Retina (tissue), 1 donor: ENCODE measurements at regions not wholly inside any gene's neighbourhood (a gene's known extent, or its start where the extent isn't known, plus 50 kb on each side); places are given as distances from the start of the nearest gene placed in this dataset.

Experiments used
- DNase-seq: peaks from one replicate; pipeline ENCODE4 v3.0.0-alpha.2; 2016

DNA sequence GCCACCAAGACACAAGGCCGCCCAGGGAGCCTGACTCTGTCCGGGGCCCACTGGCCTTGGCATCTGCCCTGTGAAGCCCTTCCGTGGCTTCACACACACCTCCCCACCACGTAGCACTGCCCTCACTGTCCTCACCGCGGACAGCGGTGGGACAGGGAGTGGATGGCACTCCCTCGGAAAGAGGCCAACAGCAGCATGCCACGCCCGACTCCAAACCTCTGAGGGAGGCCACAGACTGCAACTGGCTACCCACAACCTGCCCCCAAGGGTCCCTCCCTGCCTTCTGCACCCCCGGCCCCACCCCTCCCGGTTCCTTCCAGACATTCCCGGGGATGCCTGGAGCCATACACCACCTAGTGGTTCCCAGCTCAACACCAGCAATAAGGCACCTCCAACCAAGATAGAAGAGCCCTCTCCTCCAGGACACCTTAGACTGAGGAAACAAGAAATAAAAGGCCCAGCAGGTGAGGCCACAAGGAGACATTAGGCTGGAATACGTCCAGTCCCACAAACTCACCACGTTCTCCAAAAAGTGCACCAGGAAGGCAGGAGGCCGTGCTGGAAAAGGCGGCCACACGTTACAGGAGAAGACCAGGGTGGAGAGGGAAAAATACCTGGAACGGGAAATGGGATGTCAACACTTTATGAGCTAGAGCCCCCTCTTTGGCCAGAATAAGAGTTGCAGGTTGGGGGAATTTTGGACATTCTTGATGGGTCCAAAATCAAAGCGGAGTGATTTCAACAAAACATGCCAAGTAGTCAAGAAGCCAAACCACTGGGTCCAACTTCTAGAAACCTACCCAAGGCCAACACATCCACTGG is 310.0 kb downstream of the SOX9 start:
- no peak for DNase-seq

DNA sequence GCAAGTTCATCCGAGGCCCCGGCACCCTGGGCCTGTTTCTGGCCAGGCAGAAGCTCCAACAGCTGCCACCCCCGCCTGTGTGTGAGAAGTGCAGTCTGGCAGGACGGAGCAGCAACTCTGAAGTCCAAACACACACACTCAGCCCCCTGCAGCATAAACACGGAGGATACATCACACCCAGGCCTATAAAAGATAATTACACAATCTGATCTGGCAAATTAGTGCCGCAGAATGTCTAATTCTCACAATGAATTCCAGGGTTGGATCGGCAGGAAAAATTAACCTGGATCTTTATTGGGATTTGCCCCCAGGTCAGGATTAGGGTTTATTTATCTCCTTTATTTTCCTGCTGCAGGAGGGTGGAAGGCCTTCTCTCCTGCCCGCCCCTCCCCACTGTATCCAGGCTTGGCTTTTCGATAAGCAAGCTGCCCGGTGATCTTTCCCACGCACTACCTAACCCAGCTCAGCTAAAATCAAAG is 311.4 kb downstream of the SOX9 start:
- peak; percentile 33 for DNase-seq

DNA sequence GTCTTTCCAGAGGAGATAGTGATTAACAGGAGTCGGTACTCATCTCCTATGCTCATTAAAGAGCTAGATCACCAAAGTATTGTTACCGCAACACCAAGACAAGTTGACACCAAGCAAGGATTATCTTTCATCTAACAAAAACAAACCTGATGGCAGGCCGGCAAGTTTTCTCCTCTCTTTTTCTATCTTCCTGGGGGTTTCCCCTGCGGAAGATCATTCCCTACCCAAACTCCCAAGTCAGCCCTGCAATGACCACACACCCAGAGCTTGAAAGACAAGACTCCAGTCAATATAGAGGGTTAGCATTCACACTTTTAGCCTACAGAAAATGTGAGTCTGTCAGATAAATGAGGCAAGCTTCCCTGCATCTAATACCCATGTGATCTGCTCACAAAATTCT is 312.1 kb downstream of the SOX9 start:
- no peak for DNase-seq

DNA sequence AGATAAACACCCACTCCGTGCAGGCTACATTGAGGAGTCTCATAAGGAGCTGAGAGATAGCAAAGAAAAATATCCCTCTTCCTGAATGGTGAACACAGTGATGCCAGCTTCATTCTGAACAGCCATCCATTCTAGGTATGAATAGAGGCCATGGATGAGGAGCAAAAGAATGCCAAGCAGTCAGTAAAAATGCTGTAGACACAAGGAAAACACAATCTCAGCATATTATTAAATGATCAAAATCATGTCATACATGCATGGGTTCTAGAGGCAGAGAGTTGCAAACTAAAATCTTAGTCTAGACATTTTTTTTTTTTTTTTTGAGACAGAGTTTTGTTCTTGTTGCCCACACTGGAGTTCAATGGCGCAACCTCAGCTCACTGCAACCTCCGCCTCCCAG is 313.0 kb downstream of the SOX9 start:
- no peak for DNase-seq

DNA sequence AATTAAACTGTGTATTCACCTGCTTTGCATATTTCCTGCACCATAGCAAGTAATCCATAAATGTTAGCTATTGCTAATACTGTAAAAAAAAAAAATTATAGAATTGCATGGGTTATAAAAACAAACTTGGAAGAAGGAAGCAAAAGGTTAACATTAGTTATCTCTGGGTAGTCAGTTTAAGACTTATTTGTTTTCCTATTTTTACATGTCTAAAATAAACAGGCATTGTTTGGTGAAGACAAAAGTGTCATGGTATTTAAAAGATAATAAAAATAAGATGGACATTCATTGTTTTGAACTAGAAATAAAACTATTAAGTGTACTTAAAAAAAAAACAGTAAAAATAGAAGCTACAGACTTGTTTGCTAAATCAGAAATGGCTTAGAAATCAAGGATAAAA is 313.8 kb downstream of the SOX9 start:
- no peak for DNase-seq

DNA sequence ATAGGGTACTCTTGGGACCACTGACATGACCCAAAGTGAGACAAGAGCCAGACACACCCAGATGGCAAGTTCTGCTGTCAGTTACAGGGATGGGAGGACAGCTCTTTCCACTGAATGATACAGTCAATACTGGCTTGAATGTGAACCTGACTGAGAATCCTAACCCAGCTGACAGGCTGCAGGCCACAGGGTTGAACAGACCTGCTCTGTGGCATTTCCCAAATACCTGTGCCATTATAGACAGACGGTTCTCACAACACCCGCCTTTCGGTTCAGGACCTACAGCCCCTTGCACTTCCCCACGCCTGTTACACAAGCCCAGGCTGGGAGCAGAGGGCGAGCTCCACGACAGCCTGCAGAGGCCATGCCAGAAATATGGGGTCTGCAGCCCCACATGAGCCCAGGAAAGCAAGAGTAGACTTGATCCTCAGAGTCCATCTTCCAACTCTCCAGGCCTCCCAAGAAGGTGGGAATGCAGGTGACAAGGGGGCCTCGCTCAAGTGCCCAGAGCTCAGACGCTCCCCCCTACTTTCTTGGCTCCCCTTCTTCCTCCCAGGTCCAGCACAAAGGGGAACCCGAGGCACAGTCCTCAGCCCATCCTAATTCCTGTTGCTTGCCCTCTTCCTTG is 314.3 kb downstream of the SOX9 start:
- DNase-seq: no peak

DNA sequence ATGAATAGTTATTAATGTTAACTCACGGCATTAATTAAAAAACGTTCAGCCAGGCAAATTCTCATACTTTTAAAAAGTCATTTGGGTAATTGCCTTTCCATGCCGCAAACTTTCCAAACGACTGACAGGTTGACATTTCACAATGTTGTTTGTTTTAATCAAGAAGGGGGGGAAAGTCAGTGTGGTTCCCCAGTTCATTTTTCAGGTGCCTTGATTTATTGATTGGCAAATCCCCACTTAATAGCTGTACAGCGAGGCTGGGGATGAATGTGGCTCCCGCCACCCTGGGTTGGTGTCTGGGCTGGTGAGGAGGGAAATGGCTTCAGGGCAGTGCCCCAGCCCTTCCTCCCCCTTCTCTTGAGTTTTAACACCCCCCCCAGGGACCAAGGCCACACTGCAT is 318.0 kb downstream of the SOX9 start:
- no peak for DNase-seq

DNA sequence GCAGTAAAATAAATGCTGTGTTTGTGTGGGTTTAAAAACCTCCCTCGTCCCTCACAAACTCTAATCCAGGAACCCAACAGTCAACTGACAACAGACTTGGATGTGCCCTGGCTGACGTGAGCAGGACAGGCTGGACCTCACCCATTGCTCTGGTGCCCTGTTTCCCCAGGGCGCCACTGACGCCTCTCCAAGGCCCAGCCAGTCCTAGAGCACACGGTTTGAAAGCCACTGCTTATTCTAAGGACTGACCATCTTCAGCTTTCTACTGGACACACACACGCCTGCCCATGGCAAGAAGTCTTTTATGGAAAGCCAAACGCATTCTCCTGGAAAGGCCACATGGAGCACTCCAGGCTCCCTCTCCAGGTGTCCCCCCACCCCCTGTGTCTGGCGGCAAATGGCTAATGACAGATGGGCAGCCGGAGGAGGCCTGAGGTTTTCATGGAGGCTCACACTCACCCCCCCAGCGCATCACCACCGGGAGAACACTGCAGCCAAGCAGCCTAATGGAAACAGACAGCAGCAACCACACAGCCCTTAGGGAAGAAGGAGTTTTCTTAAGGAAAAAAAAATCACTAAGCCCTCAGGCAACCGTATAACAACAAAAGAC is 319.2 kb downstream of the SOX9 start:
- DNase-seq: peak; percentile 75

DNA sequence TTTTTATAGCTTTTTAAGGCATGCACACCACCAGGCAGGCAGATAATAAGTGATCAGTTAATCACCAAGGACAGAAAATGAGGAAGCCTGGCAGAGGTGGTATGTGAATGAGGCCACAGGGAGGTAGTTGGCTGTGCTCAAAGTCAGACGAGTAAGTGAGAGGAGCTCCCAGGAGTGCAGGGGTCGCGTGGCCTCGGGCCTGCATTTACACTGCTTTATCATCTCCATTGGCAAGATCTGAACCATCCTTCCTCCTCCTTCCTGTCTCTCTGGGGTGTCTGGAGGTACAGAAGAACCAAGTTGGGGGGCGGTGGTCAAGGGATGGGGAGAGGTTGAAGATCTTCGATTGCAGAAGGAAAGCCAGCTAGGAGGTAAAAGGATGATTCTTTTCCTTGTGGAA is 320.1 kb downstream of the SOX9 start:
- DNase-seq: no peak

DNA sequence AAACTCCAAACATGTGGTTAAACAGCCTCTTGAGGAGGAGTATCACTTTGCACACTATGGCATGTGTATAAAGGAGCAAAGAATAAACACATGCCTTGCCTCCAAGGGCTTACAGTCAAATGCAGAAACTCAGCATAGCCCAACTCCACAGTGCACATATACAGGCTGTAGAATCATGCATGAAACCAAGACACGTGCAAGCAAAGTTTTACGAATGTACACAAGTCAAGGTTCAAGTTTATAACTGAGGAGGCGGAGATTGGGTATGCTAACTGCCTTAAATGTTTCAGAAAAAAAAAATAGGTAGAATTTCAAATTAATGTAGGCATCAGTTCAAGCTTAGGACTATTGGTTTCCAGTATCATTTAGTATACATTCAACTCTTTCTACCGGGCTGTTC is 321.1 kb downstream of the SOX9 start:
- DNase-seq: no peak

DNA sequence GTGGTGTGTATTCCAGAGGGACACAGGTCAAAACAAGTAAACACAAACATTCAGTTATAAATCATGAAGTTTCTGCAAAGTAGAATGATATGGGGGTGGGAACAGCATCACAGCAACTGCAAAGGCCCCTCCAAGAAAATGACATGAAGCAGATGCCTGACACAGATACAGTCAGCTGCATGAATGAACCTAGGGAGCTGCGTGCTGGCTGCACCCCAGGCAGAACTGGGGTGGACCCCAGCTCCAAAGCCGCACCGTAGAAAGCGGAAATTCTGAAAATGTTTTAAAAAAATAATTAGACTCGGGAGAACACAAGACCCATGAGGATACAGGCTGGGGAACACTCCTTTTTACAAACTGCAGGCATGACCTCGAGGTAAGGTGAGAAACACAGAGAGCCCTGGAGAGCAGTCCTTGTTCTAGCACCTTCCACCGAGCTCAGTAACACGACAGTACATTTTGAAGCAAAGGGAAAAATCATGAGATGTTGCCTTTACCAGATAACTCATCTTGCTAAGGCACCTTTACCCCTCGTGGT is 323.8 kb downstream of the SOX9 start:
- DNase-seq: no peak

DNA sequence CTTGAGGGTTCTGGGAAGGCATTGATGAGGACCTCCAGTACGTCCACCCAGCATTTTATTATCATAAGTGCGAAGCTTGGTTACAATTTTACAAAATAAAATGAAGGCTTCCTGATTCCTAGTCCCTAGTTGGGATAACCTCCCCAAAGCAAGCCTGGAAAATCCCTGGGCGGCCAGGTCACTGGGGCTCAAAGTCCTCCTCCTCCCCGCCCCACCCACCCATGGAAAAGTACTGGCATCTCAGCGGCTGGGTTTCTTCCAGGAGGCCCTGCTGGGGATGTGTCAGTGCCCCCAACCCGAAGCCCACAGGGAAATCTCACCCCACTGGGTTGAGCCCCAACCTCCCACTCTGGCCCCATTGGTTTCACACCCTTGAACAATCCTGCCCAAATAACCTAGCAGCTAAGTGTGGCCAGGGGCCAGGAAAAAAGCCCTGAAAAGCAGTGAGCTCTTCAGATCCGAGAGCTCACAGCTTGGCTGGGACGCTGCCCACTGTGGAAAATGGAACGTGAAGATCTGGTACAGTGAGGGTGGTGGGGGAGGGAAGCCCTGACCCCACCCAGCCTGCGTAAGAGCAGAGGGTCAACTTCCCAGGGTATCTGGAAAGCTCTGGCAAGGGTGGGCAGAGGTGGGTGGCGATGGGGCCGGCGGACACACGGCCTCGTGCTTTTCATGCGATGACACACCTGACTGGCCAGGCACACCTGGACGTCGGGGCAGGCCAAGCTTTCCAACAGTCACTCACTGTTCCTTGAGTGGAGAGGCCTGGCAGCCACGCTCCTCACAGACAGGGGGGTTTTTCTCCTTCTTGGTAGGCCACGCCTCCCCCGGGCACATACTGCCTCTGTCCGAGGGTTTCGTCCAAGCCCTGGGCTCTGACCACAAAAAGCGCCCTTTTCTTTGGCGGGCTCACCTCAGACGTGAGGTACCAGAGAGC is 324.5 kb downstream of the SOX9 start:
- DNase-seq: no peak

DNA sequence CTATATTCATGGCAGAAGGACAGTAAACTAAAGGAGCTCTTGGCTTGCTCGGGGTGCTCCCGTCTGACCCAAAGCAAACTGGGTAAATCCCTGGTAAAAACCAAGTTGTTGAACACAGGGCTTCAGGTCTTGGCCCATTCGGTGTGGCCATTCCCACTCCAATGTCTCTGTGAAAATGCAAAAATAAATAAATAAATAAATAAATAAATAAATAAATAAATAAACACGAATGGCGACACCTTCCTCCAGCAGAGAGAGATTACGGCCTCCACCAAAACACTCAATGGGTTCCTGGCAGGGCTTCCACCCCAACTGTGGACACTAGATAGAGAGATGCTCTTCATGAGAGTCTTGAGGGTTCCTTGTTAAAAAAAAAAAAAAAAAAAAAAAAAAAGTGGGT is 325.3 kb downstream of the SOX9 start:
- DNase-seq: no peak

DNA sequence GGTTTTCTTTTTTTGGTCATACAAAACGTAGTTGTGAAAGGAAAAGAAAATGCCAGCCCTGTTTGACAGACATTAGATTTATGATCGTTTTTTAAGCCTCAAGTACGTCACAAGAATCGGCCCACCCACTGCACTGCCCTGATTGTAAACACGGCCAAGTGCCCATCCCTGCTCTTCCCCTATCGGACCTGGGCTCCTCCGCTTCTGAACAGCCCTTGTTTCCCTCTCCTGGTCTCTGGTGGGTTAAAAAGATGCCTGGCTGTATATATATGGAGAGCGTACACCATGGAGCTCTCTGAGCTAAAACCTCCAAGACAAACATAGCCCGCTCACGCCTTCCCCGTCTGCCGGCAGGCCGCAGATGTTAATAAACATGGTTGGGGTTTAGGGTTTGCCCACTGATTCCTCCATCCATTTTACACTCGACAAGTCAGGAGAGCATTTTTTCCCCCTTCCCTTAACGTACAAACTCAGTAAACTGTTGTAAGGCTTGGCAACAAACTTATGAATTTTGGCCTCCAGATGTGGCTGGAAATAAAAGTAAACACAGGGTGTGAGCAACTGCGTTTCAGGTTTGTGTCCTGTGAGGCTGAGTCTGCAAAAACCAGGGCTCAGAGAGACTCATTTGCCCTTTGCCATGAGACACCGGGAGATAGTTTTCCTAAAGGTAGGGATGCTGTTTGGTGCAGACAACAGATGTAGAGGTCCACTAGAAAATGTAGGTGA is 325.9 kb downstream of the SOX9 start:
- no peak for DNase-seq

DNA sequence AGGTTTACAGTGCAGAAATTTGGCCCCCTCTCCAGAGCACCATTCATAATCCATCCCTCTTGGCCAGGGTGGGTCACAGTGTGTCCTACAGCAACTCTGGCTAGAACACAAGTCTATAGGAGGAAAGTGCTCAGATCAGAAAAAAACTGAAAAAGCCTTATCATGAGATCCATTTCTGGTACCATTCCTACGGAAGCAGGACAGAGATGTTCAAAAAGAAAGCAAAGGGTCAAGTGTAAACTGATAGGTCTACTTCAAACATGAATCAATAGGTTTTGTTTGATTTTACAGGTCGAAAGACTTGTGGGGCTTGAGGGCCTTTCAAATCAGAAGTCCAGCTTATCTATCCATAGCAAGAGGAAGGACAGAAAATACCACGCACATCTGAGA is 326.4 kb downstream of the SOX9 start:
- no peak for DNase-seq

DNA sequence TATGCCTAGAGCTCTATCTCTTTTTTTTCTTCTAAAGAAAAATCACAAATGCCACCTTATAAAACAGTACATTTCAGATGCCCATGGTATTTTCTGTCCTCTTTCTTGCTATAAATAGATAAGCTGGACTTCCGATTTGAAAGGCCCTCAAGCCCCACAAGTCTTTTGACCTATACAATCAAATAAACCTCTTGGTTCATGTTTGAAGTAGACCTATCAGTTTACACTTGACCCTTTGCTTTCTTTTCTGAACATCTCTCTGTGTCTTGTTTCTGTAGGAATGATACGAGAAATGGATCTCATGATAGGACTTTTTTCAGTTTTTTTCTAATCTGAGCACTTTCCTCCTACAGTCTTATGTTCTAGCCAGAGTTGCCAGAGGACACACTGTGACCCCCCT is 327.2 kb downstream of the SOX9 start:
- DNase-seq: no peak

DNA sequence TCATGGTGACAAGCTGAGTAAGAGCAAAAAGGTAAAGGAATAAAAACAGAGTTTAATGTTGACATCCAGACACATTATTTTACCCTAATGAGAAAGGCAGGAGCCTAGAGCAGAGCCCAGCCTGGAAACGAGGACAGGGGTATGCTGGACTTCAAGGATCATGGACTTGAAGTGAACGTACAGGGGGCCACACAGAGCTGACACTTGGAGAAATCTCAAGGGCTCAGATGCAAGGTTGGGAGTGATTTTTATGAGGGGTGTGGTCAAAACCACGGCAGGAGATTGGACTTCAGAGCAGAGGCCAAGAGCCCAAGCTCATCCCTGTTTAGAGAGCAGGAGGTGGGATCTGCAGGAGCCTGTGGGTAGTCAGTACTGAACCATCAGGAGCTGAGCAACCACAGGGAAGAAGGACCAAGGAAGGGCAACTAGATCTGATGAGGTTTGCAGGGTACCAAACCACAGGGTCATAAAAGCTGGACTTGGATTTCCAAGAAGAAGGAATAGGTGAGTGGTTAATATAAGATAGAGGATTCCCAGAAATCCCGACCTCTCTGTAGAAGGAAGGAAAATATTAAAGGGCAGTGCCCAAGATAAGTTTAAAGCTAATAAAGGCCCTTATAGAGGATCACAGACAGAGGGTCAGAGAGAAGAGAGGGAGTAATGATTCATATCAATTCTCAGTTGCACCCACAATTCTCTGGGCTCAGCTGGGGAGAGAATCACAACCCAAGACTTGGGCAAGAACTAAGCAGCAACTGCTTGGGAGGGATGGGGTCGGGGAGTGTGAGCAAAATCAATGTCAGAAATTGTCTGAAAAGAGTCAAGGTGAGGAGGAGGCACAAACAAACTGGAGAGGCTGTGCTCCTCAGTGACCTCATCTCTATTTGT is 331.7 kb downstream of the SOX9 start:
- DNase-seq: no peak

DNA sequence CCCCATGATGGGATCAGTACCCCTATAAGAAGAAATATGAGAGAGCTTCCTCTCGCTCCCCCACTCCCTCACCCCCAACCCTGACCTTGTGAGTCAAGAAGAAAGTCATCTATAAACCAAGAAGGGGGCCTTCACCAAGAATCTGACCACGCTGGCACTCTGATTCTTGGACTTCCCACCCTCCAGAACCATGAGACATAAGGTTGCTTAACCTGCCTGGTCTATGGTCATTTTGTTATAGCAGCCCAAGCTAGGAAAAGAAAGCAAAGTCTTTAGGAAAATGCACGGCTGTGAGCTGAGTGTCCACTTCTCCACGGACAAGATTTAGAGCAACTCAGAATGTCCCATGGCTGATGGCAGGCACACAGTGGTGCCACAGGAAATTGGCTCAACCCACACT is 333.5 kb downstream of the SOX9 start:
- DNase-seq: no peak

DNA sequence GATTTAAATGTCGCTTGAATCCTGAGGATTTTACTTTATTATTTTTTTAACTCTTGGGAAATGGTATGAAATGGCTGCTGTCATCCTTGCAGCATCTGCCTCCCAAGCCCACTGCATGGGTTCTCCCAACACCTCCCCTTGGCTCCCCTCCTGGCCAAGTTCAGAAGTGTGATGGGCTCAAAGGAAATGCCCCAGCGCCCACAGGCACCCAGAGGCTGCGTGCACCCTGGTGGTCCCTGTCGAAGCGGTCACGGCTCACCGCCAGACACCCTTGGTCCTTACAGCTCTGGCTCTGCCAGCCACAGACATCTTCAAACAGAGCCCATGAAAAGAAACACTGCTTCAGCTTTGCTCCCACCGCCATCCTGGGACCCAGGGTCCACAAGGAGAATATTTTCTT is 334.7 kb downstream of the SOX9 start:
- DNase-seq: no peak

DNA sequence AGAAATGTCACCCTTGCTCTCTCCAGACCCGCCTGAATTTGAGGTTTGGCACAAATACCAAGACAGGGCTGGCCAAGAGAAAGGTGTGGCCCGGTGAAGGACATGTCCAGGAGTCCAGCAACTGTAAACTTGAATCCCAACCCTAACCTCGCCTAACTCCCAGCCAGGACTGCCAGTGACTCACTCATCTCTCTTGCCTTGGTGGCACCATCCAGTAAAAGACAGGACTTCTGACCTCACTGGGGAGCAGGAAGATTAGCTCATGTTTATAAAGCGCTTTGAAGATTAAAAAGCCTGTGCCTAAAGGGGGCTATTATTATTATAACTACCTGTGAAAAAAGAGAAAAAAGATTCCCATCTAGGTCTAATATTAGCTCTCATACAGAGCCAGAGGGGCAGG is 335.3 kb downstream of the SOX9 start:
- DNase-seq: no peak

DNA sequence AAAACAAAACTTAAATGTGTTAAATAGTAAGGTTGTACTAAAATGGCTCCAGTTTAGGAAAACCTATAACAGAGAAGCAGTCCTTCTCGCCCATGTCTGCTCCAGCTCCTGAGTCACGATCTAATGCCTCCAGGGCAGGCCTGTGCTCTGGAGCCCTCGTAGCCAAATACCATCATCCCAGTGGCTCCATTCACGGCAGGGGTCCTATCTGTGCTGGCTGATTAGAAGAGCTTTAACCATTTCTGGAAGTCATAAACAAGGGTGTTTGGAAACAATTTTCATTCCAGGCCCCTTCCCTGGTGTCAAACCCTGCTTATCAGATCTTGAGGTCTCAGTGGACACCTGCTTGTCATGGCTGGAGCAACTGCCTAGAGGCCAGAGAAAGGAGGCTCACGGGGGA is 336.9 kb downstream of the SOX9 start:
- DNase-seq: no peak
